ENCODE measurements at regions not wholly inside any gene's neighbourhood (a gene's known extent, or its start where the extent isn't known, plus 50 kb on each side); places are given as distances from the start of the nearest gene placed in this dataset.
"Not testable (repeated sequence)": the region's sequence is repeated elsewhere in the genome, so short reads cannot be mapped to it uniquely, and the experiment has no call there.

DNA sequence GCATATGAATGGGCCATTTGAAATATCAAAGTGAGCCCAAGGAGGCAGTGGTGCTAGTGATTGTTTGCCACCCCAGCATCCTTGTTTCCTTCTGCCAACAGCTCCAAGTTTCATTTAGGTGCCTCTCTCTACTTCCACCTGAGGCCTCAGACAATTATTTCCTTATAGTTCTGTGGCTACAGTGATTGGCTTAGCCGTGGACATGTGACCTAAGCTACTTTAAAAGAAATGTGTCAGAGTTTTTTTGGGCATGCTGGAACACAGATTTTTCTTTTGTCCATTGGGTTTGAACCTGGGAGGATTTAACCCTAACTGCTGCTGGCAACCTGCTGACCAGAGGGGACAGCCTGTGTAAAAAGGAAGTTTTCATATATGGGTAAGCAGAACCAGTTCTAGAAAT is 319.4 kb downstream of the CD109 start:
- H3F3A ChIP-seq (ENCODE audit: insufficient read depth, low read length, poor library complexity, severe bottlenecking): no peaks in the 10 kb centered on the region
- H3K4me3 ChIP-seq (ENCODE audit: low read length): no peak overlapping the region
- H3K9ac ChIP-seq (ENCODE audit: low read length): no peak overlapping the region
- no peaks in the 10 kb centered on the region for H3K9me2 ChIP-seq (ENCODE audit: insufficient read depth, low read length)
- H3K36me3 ChIP-seq (ENCODE audit: insufficient read depth, low read length): no peaks in the 10 kb centered on the region
- no peaks in the 10 kb centered on the region for H3K27me3 ChIP-seq (ENCODE audit: insufficient read depth, low read depth, low read length)
- no peak overlapping the region for H2AFZ ChIP-seq (ENCODE audit: low read depth, low read length)
- no peaks in the 10 kb centered on the region for H3K79me2 ChIP-seq (replicated peaks; ENCODE audit: insufficient read depth, low read length)
- no peak overlapping the region for H3K4me2 ChIP-seq (ENCODE audit: low read length)
- H3K9me3 ChIP-seq (ENCODE audit: low read length): no peaks in the 10 kb centered on the region
- no peaks in the 10 kb centered on the region for H4K20me1 ChIP-seq (ENCODE audit: insufficient read depth)
- H3K27ac ChIP-seq (ENCODE audit: low read length): no peak overlapping the region
- TF ChIP-seq, protein P1, sequence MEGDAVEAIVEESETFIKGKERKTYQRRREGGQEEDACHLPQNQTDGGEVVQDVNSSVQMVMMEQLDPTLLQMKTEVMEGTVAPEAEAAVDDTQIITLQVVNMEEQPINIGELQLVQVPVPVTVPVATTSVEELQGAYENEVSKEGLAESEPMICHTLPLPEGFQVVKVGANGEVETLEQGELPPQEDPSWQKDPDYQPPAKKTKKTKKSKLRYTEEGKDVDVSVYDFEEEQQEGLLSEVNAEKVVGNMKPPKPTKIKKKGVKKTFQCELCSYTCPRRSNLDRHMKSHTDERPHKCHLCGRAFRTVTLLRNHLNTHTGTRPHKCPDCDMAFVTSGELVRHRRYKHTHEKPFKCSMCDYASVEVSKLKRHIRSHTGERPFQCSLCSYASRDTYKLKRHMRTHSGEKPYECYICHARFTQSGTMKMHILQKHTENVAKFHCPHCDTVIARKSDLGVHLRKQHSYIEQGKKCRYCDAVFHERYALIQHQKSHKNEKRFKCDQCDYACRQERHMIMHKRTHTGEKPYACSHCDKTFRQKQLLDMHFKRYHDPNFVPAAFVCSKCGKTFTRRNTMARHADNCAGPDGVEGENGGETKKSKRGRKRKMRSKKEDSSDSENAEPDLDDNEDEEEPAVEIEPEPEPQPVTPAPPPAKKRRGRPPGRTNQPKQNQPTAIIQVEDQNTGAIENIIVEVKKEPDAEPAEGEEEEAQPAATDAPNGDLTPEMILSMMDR (IDR thresholded peaks at IDR 0.05; ENCODE audit: poor library complexity, severe bottlenecking): no peak
- no peak for TF ChIP-seq EZH2 (IDR thresholded peaks at IDR 0.05; ENCODE audit: borderline replicate concordance, insufficient read depth, low read length, poor library complexity, severe bottlenecking)
- no peak for TF ChIP-seq REST (IDR thresholded peaks at IDR 0.05; ENCODE audit: borderline replicate concordance)
- no peak for TF ChIP-seq EP300 (conservative IDR thresholded peaks at IDR 0.05; ENCODE audit: poor library complexity, severe bottlenecking)
- no peak for TF ChIP-seq MXI1 (conservative IDR thresholded peaks at IDR 0.05; ENCODE audit: poor library complexity, severe bottlenecking)
- no peak for TF ChIP-seq SMC3 (conservative IDR thresholded peaks at IDR 0.05; ENCODE audit: poor library complexity)
- TF ChIP-seq POLR2AphosphoS5 (IDR thresholded peaks at IDR 0.05): no peak
- TF ChIP-seq TAF1 (IDR thresholded peaks at IDR 0.05; ENCODE audit: low read depth): no peak
- TF ChIP-seq RAD21 (conservative IDR thresholded peaks at IDR 0.05): no peak

GRCh38 chr6:74000666-74001490 is 304.9 kb downstream of the CD109 start:
- Histone ChIP-seq H2AFZ (ENCODE audit: low read depth, low read length) (no peak overlapping the region), H3K27me3 (ENCODE audit: insufficient read depth, low read depth, low read length) (no peaks in the 10 kb centered on the region), H3K9me2 (ENCODE audit: insufficient read depth, low read length) (no peaks in the 10 kb centered on the region), H3K79me2 (replicated peaks; ENCODE audit: insufficient read depth, low read length) (no peaks in the 10 kb centered on the region), H3K36me3 (ENCODE audit: insufficient read depth, low read length) (no peaks in the 10 kb centered on the region), H3K4me3 (ENCODE audit: low read length) (no peak overlapping the region), H3K9ac (ENCODE audit: low read length) (no peak overlapping the region), H3K4me2 (ENCODE audit: low read length) (no peak overlapping the region), H4K20me1 (ENCODE audit: insufficient read depth) (no peaks in the 10 kb centered on the region), H3K27ac (ENCODE audit: low read length) (no peak overlapping the region), H3F3A (ENCODE audit: insufficient read depth, low read length, poor library complexity, severe bottlenecking) (no peaks in the 10 kb centered on the region), H3K9me3 (ENCODE audit: low read length) (no peaks in the 10 kb centered on the region)
- TF ChIP-seq SMC3 (conservative IDR thresholded peaks at IDR 0.05; ENCODE audit: poor library complexity): no peak

DNA sequence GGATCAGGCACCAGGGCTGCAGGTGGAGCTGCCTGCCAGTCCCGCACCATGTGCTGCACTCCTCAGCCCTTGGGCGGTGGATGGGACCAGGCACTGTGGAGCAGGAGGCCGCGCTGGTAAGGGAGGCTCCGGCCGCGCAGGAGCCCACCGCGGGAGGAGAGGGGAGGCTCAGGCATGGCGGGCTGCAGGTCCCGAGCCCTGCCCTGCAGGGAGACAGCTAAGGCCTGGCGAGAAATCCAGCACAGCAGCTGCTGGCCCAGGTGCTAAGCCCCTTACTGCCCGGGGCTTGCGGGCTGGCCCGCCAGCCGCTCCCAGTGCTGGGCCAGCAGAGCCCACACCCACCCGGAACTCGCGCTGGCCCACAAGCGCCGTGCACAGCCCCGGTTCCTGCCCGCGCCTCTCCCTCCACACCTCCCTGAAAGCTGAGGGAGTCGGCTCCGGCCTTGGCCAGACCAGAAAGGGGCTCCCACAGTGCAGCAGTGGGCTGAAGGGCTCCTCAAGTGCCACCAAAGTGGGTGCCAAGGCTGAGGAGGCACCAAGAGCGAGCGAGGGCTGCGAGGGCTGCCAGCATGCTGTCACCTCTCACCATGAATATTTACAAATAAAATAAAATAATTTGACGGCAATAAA is 294.7 kb downstream of the CD109 start:
- H3K4me2 ChIP-seq (ENCODE audit: low read length); H3K27ac ChIP-seq (ENCODE audit: low read length); H3K9ac ChIP-seq (ENCODE audit: low read length); H3K4me3 ChIP-seq (ENCODE audit: low read length); H3F3A ChIP-seq (ENCODE audit: insufficient read depth, low read length, poor library complexity, severe bottlenecking); H3K79me2 ChIP-seq (replicated peaks; ENCODE audit: insufficient read depth, low read length); H3K36me3 ChIP-seq (ENCODE audit: insufficient read depth, low read length); H3K27me3 ChIP-seq (ENCODE audit: insufficient read depth, low read depth, low read length); H2AFZ ChIP-seq (ENCODE audit: low read depth, low read length); H4K20me1 ChIP-seq (ENCODE audit: insufficient read depth); H3K9me3 ChIP-seq (ENCODE audit: low read length); H3K9me2 ChIP-seq (ENCODE audit: insufficient read depth, low read length): not testable (repeated sequence)

All from neural cell (in vitro differentiated cells).